ENCODE measurements at regions not wholly inside any gene's neighbourhood (a gene's known extent, or its start where the extent isn't known, plus 50 kb on each side); places are given as distances from the start of the nearest gene placed in this dataset.

DNA sequence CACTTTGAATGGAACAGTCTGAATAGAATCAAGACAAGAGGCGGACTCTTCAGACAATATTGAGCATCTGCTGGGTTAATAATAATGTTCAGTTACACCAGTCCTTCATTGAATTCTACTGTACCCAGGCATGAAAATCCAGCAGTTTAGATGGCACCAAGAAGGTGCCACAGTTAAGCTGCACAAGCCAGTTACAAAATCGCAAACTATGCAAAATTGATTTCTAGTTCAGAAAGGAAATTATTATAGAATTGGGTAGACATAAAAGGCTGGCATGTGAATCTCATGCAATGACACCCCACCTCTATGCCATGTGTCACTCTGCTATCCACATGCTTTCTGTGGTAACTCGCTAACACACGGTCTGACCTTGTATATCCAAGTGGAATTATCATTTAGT lies 105.8 kb upstream of the VCX3A start:
- H3K27ac ChIP-seq (ENCODE audit: low read depth, low read length, poor library complexity, severe bottlenecking), result no peak overlapping the region
- H3F3A ChIP-seq (ENCODE audit: insufficient read depth, low read length), result no peaks in the 10 kb centered on the region
- H3K9me3 ChIP-seq (ENCODE audit: low read length), result no peaks in the 10 kb centered on the region
- H3K4me3 ChIP-seq (ENCODE audit: low read depth, low read length, poor library complexity, severe bottlenecking), result no peak overlapping the region
- no peaks in the 10 kb centered on the region for H3K36me3 ChIP-seq (ENCODE audit: insufficient read depth, low read length)
- H3K27me3 ChIP-seq (ENCODE audit: insufficient read depth, low read length), result no peaks in the 10 kb centered on the region
- H2AFZ ChIP-seq (ENCODE audit: low read length), result no peak overlapping the region
- no peaks in the 10 kb centered on the region for H3K9me2 ChIP-seq (ENCODE audit: low read depth, low read length)
- no peak overlapping the region for H3K9ac ChIP-seq (ENCODE audit: low read length)
- no peak for TF ChIP-seq EZH2 (IDR thresholded peaks at IDR 0.05; ENCODE audit: borderline replicate concordance, low read length)
- TF ChIP-seq, protein P1, sequence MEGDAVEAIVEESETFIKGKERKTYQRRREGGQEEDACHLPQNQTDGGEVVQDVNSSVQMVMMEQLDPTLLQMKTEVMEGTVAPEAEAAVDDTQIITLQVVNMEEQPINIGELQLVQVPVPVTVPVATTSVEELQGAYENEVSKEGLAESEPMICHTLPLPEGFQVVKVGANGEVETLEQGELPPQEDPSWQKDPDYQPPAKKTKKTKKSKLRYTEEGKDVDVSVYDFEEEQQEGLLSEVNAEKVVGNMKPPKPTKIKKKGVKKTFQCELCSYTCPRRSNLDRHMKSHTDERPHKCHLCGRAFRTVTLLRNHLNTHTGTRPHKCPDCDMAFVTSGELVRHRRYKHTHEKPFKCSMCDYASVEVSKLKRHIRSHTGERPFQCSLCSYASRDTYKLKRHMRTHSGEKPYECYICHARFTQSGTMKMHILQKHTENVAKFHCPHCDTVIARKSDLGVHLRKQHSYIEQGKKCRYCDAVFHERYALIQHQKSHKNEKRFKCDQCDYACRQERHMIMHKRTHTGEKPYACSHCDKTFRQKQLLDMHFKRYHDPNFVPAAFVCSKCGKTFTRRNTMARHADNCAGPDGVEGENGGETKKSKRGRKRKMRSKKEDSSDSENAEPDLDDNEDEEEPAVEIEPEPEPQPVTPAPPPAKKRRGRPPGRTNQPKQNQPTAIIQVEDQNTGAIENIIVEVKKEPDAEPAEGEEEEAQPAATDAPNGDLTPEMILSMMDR (IDR thresholded peaks at IDR 0.05; ENCODE audit: low read length), result no peak
- no peaks in the 10 kb centered on the region for H3K4me1 ChIP-seq (ENCODE audit: insufficient read depth, low read length, severe bottlenecking)
- no peaks in the 10 kb centered on the region for H4K20me1 ChIP-seq (ENCODE audit: insufficient read depth, low read length)
- no peak overlapping the region for H3K4me2 ChIP-seq (ENCODE audit: low read length)
- H3K79me2 ChIP-seq (ENCODE audit: insufficient read depth, low read length), result no peaks in the 10 kb centered on the region

DNA sequence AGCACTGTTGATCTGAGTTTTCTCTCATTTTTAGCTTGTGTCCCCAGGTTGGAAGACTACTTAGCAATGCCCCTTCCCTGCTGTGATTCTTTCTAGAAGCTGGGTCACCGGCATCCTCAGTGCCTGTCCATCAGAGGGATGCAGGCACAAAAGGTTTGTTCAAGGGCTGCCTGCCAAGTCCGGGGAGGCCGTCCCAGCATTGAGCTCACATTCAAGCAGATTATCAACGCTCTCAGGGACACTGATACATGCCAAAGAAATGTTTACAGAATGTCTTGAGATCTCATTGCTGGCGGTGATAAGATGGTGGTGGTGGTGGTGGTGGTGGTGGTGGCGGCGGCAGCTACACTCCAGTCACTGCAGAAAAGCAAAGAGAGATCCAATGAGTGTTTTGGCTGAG lies 79.6 kb upstream of the VCX3A start:
- H3K4me1 ChIP-seq (ENCODE audit: insufficient read depth, low read length, severe bottlenecking), result no peaks in the 10 kb centered on the region
- no peaks in the 10 kb centered on the region for H3K27me3 ChIP-seq (ENCODE audit: insufficient read depth, low read length)
- H3K9ac ChIP-seq (ENCODE audit: low read length), result no peak overlapping the region
- no peaks in the 10 kb centered on the region for H3F3A ChIP-seq (ENCODE audit: insufficient read depth, low read length)
- no peak overlapping the region for H3K4me3 ChIP-seq (ENCODE audit: low read depth, low read length, poor library complexity, severe bottlenecking)
- no peaks in the 10 kb centered on the region for H4K20me1 ChIP-seq (ENCODE audit: insufficient read depth, low read length)
- H3K9me2 ChIP-seq (ENCODE audit: low read depth, low read length), result no peaks in the 10 kb centered on the region
- no peaks in the 10 kb centered on the region for H3K36me3 ChIP-seq (ENCODE audit: insufficient read depth, low read length)
- no peak overlapping the region for H3K27ac ChIP-seq (ENCODE audit: low read depth, low read length, poor library complexity, severe bottlenecking)
- no peaks in the 10 kb centered on the region for H3K79me2 ChIP-seq (ENCODE audit: insufficient read depth, low read length)
- H3K9me3 ChIP-seq (ENCODE audit: low read length), result no peaks in the 10 kb centered on the region
- no peak overlapping the region for H3K4me2 ChIP-seq (ENCODE audit: low read length)
- no peak overlapping the region for H2AFZ ChIP-seq (ENCODE audit: low read length)
- no peak for TF ChIP-seq EZH2 (IDR thresholded peaks at IDR 0.05; ENCODE audit: borderline replicate concordance, low read length)
- TF ChIP-seq, protein P1 (IDR thresholded peaks at IDR 0.05; ENCODE audit: low read length), result no peak

DNA sequence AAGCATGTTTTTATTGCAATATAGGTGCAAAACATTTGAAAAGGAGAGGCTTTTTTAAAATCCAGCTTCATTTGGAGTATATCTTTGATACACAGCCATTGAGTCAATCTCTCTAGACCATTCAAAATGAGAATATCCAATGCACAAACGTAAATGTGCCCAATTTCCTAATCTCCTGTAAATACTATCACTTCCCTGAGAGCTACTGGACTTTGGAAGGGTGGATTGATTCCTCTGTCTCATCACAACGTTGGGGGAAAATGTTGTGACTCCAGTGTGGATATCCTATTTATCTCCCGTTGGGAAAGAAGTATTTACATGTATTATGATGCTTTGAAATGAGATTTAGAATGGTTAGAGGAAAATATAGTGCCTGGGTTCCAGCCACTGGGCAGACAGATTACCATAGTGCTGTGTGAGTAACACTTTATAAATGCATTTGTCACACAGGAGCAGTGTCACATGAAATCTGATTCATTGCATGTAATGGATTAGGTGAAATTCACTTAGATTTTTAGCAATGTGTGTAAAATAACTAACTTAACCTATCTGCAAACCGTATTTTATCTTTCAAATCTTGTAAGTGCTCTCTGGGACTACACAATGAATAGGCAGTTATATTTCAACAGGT lies 64.4 kb upstream of the VCX3A start:
- H3K79me2 ChIP-seq (ENCODE audit: insufficient read depth, low read length), result no peaks in the 10 kb centered on the region
- no peak overlapping the region for H3K9ac ChIP-seq (ENCODE audit: low read length)
- no peaks in the 10 kb centered on the region for H3K27me3 ChIP-seq (ENCODE audit: insufficient read depth, low read length)
- TF ChIP-seq, protein P1 (IDR thresholded peaks at IDR 0.05; ENCODE audit: low read length), result no peak
- no peak for TF ChIP-seq EZH2 (IDR thresholded peaks at IDR 0.05; ENCODE audit: borderline replicate concordance, low read length)
- H3K9me3 ChIP-seq (ENCODE audit: low read length), result no peaks in the 10 kb centered on the region
- H3K27ac ChIP-seq (ENCODE audit: low read depth, low read length, poor library complexity, severe bottlenecking), result no peak overlapping the region
- no peaks in the 10 kb centered on the region for H3K4me1 ChIP-seq (ENCODE audit: insufficient read depth, low read length, severe bottlenecking)
- H2AFZ ChIP-seq (ENCODE audit: low read length), result no peak overlapping the region
- H3K36me3 ChIP-seq (ENCODE audit: insufficient read depth, low read length), result no peaks in the 10 kb centered on the region
- no peaks in the 10 kb centered on the region for H4K20me1 ChIP-seq (ENCODE audit: insufficient read depth, low read length)
- no peaks in the 10 kb centered on the region for H3F3A ChIP-seq (ENCODE audit: insufficient read depth, low read length)
- H3K9me2 ChIP-seq (ENCODE audit: low read depth, low read length), result no peaks in the 10 kb centered on the region
- no peak overlapping the region for H3K4me2 ChIP-seq (ENCODE audit: low read length)
- no peak overlapping the region for H3K4me3 ChIP-seq (ENCODE audit: low read depth, low read length, poor library complexity, severe bottlenecking)

Measured in OCI-LY1 (cell line).